ENCODE measurements at regions not wholly inside any gene's neighbourhood (a gene's known extent, or its start where the extent isn't known, plus 50 kb on each side); places are given as distances from the start of the nearest gene placed in this dataset.
"Not testable (repeated sequence)": the region's sequence is repeated elsewhere in the genome, so short reads cannot be mapped to it uniquely, and the experiment has no call there.

GRCh38 chr10:117492504-117492903 lies 50.0 kb upstream of the EMX2 start:
- H3K4me3 Mint-ChIP-seq (ENCODE audit: unreplicated experiment) = no peak overlapping the region
- peaks cover 7% of the 10 kb centered on the region for H3K36me3 Mint-ChIP-seq (ENCODE audit: unreplicated experiment)
- H3K9me3 Mint-ChIP-seq (ENCODE audit: unreplicated experiment) = no peaks in the 10 kb centered on the region
- H3K27ac Mint-ChIP-seq (ENCODE audit: unreplicated experiment) = no peak overlapping the region
- no peak for DNase-seq
- no peaks in the 10 kb centered on the region for H3K4me1 Mint-ChIP-seq (ENCODE audit: low read depth, unreplicated experiment)
- H3K27me3 Mint-ChIP-seq (ENCODE audit: unreplicated experiment) = peaks cover 3% of the 10 kb centered on the region
- TF ChIP-seq CTCF (IDR thresholded peaks at IDR 0.05; ENCODE audit: partially characterized antibody, unreplicated experiment) = no peak

DNA sequence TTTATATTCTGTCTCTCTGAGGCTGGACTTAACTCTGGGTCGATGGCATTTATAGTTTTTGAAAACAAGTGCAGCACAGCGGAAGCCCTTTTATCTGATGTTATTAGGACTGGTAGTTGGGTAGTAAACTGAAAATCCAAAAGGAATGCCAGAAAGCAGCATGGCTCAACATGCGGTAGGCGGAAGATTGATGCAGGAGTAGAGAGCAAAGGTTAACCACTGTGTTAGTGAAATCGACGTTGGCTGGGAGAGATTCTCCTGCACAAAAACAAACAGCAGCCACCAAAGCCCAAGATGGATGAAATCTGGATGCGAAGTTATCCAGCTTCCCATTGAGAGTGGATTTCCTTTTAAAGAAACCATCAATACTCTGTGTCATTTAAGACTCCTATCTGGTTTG lies 54.5 kb upstream of the EMX2 start:
- peaks cover 4% of the 10 kb centered on the region for H3K27me3 Mint-ChIP-seq (ENCODE audit: unreplicated experiment)

GRCh38 chr10:117486606-117487005 lies 55.9 kb upstream of the EMX2 start:
- H3K9me3 Mint-ChIP-seq (ENCODE audit: unreplicated experiment) = no peaks in the 10 kb centered on the region
- H3K27me3 Mint-ChIP-seq (ENCODE audit: unreplicated experiment) = peaks cover 4% of the 10 kb centered on the region
- no peaks in the 10 kb centered on the region for H3K36me3 Mint-ChIP-seq (ENCODE audit: unreplicated experiment)
- no peak for DNase-seq
- H3K4me3 Mint-ChIP-seq (ENCODE audit: unreplicated experiment) = no peak overlapping the region
- H3K27ac Mint-ChIP-seq (ENCODE audit: unreplicated experiment) = no peak overlapping the region
- TF ChIP-seq CTCF (IDR thresholded peaks at IDR 0.05; ENCODE audit: partially characterized antibody, unreplicated experiment) = no peak
- H3K4me1 Mint-ChIP-seq (ENCODE audit: low read depth, unreplicated experiment) = no peaks in the 10 kb centered on the region

More for the DNA sequence above, 54.5 kb upstream of the EMX2 start:
- no peak overlapping the region for H3K4me3 Mint-ChIP-seq (ENCODE audit: unreplicated experiment)
- H3K27ac Mint-ChIP-seq (ENCODE audit: unreplicated experiment) = no peak overlapping the region
- DNase-seq = no peak
- H3K4me1 Mint-ChIP-seq (ENCODE audit: low read depth, unreplicated experiment) = no peaks in the 10 kb centered on the region
- H3K9me3 Mint-ChIP-seq (ENCODE audit: unreplicated experiment) = no peaks in the 10 kb centered on the region
- no peaks in the 10 kb centered on the region for H3K36me3 Mint-ChIP-seq (ENCODE audit: unreplicated experiment)
- no peak for TF ChIP-seq CTCF (IDR thresholded peaks at IDR 0.05; ENCODE audit: partially characterized antibody, unreplicated experiment)

- no peaks in the 10 kb centered on the region for H3K9me3 Mint-ChIP-seq (ENCODE audit: unreplicated experiment)
- peaks cover 3% of the 10 kb centered on the region for H3K27me3 Mint-ChIP-seq (ENCODE audit: unreplicated experiment)
- no peak for DNase-seq
- TF ChIP-seq CTCF (IDR thresholded peaks at IDR 0.05; ENCODE audit: partially characterized antibody, unreplicated experiment) = no peak
- H3K36me3 Mint-ChIP-seq (ENCODE audit: unreplicated experiment) = no peaks in the 10 kb centered on the region
- no peak overlapping the region for H3K27ac Mint-ChIP-seq (ENCODE audit: unreplicated experiment)
- no peak overlapping the region for H3K4me3 Mint-ChIP-seq (ENCODE audit: unreplicated experiment)
- H3K4me1 Mint-ChIP-seq (ENCODE audit: low read depth, unreplicated experiment) = no peaks in the 10 kb centered on the region
Observed at GRCh38 chr10:117483056-117483590, 59.4 kb upstream of the EMX2 start.

- H3K27ac Mint-ChIP-seq (ENCODE audit: unreplicated experiment); H3K27me3 Mint-ChIP-seq (ENCODE audit: unreplicated experiment); H3K9me3 Mint-ChIP-seq (ENCODE audit: unreplicated experiment): not testable (repeated sequence)
Observed at GRCh38 chr10:117481011-117481410, 61.5 kb upstream of the EMX2 start.

More at GRCh38 chr10:117481011-117481410, 61.5 kb upstream of the EMX2 start:
- not testable (repeated sequence) for H3K4me3 Mint-ChIP-seq (ENCODE audit: unreplicated experiment); H3K4me1 Mint-ChIP-seq (ENCODE audit: low read depth, unreplicated experiment); DNase-seq; H3K36me3 Mint-ChIP-seq (ENCODE audit: unreplicated experiment)

Measured in glutamatergic neuron (in vitro differentiated cells).